ENCODE measurements at regions not wholly inside any gene's neighbourhood (a gene's known extent, or its start where the extent isn't known, plus 50 kb on each side); places are given as distances from the start of the nearest gene placed in this dataset.
"Not testable (repeated sequence)": the region's sequence is repeated elsewhere in the genome, so short reads cannot be mapped to it uniquely, and the experiment has no call there.

DNA sequence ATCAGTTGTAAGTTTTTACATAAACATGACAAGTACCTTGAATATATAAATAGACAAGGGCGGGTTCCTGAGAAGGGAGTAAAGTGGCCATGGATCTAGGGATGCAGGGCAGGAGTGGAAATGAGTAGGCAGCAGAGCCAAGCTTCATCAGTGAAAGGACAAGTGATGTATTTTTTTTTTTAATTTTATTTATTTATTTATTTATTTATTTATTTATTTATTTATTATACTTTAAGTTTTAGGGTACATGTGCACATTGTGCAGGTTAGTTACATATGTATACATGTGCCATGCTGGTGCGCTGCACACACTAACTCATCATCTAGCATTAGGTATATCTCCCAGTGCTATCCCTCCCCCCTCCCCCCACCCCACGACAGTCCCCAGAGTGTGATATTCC, 428.3 kb downstream of the CCSER2 start:
- TF ChIP-seq, protein P1, sequence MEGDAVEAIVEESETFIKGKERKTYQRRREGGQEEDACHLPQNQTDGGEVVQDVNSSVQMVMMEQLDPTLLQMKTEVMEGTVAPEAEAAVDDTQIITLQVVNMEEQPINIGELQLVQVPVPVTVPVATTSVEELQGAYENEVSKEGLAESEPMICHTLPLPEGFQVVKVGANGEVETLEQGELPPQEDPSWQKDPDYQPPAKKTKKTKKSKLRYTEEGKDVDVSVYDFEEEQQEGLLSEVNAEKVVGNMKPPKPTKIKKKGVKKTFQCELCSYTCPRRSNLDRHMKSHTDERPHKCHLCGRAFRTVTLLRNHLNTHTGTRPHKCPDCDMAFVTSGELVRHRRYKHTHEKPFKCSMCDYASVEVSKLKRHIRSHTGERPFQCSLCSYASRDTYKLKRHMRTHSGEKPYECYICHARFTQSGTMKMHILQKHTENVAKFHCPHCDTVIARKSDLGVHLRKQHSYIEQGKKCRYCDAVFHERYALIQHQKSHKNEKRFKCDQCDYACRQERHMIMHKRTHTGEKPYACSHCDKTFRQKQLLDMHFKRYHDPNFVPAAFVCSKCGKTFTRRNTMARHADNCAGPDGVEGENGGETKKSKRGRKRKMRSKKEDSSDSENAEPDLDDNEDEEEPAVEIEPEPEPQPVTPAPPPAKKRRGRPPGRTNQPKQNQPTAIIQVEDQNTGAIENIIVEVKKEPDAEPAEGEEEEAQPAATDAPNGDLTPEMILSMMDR (IDR thresholded peaks at IDR 0.05), result not testable (repeated sequence)
- not testable (repeated sequence) for TF ChIP-seq POLR2A (IDR thresholded peaks at IDR 0.05)
